B cell (primary cell): ENCODE measurements at regions not wholly inside any gene's neighbourhood (a gene's known extent, or its start where the extent isn't known, plus 50 kb on each side); places are given as distances from the start of the nearest gene placed in this dataset.

Experiments used
- ATAC-seq: fragments of 200-7000 bp; cut with Tn5 transposase; one replicate; pipeline ENCODE4 v1.10.0; 2021; ENCODE audit warnings: low read depth, mild to moderate bottlenecking, moderate number of reproducible peaks, moderate library complexity
- CTCF ChIA-PET: fragments of 350-600 bp; sonication (Branson Sonifier 250); formaldehyde crosslinking; loops from one replicate; lab custom pipeline; 2021; ENCODE audit warnings: antibody characterized with exemption, inconsistent platforms; lab: Charles Lee
- POLR2A ChIA-PET: fragments of 350-600 bp; sonication (Branson Sonifier 250); formaldehyde crosslinking; loops from one replicate; lab custom pipeline; 2021; ENCODE audit warnings: antibody characterized with exemption; lab: Charles Lee
- DNase-seq: peaks from one replicate; pipeline ENCODE4 v3.0.0; 2013
- H2AFZ ChIP-seq: 2 replicates; pipeline ENCODE4 v1.6.1; 2012; ENCODE audit warnings: mild to moderate bottlenecking, low read depth, low read length; ENCODE audit not compliant: insufficient read depth, poor library complexity, severe bottlenecking
- H3K27ac ChIP-seq, 2 donors: 1 replicate in 1 of 2; 2 replicates in 1 of 2; pipeline ENCODE4 v1.5.1; 2012 to 2013; ENCODE audit warnings: low read length in 2 of 2, mild to moderate bottlenecking in 2 of 2, moderate library complexity in 1 of 2
- H3K27me3 ChIP-seq, 4 experiments: fragments of 200-600 bp in 1 of 4; sonication (generic) in 1 of 4; replicated peaks in 1 of 4; 1 replicate in 2 of 4; 2 replicates in 2 of 4; pipeline versions ENCODE4 v1.6.1 to v1.7.0; 2013 to 2016; ENCODE audit warnings: low read length in 3 of 4, mild to moderate bottlenecking in 2 of 4, mixed read lengths in 1 of 4, moderate library complexity in 1 of 4; ENCODE audit not compliant: insufficient read depth in 4 of 4, control insufficient read depth in 3 of 4; ENCODE audit errors: control extremely low read depth in 1 of 4
- H3K36me3 ChIP-seq, 2 experiments: replicated peaks in 1 of 2; 1 replicate in 1 of 2; 2 replicates in 1 of 2; pipeline versions ENCODE4 v1.6.1 to v1.7.1; 2013; ENCODE audit warnings: low read length in 1 of 2; ENCODE audit not compliant: insufficient read depth in 2 of 2, control insufficient read depth in 1 of 2; ENCODE audit errors: control extremely low read depth in 1 of 2, extremely low read depth in 1 of 2
- H3K4me1 ChIP-seq, 2 donors: fragments of 200-600 bp in 1 of 2; sonication (generic) in 1 of 2; 1 replicate in 1 of 2; 2 replicates in 1 of 2; pipeline versions ENCODE4 v1.5.1 to v1.6.1; 2013 to 2017; ENCODE audit warnings: low read length in 2 of 2; ENCODE audit not compliant: control insufficient read depth in 2 of 2, insufficient read depth in 2 of 2
- H3K4me2 ChIP-seq: replicated peaks from 2 replicates; pipeline ENCODE3; 2012; ENCODE audit warnings: mild to moderate bottlenecking, low read depth, low read length; ENCODE audit not compliant: poor library complexity, severe bottlenecking
- H3K4me3 ChIP-seq, 5 experiments: fragments of 200-600 bp in 1 of 5; sonication (generic) in 1 of 5; 1 replicate in 3 of 5; 2 replicates in 2 of 5; pipeline versions ENCODE4 v1.5.1 to v1.7.0; 2011 to 2016; ENCODE audit warnings: low read length in 4 of 5, mild to moderate bottlenecking in 4 of 5, low read depth in 2 of 5, control low read depth in 1 of 5, moderate library complexity in 1 of 5; ENCODE audit not compliant: insufficient read depth in 1 of 5; ENCODE audit errors: control extremely low read depth in 1 of 5, extremely low read depth in 1 of 5
- H3K79me2 ChIP-seq: fragments of 200-600 bp; sonication (generic); one replicate; pipeline ENCODE4 v1.6.0; 2016; ENCODE audit warnings: low read length; ENCODE audit not compliant: control insufficient read depth, insufficient read depth
- H3K9ac ChIP-seq: fragments of 200-600 bp; sonication (generic); 2 replicates; pipeline ENCODE4 v1.6.1; 2017; ENCODE audit warnings: mild to moderate bottlenecking, low read length, moderate library complexity
- H3K9me3 ChIP-seq, 3 donors: one replicate each; pipeline versions ENCODE4 v1.6.1 to v1.7.1; 2013; ENCODE audit warnings: low read length in 2 of 3; ENCODE audit not compliant: control insufficient read depth in 2 of 3, insufficient read depth in 1 of 3; ENCODE audit errors: control extremely low read depth in 1 of 3
- H4K20me1 ChIP-seq: 2 replicates; pipeline ENCODE4 v1.6.0; 2012; ENCODE audit warnings: mild to moderate bottlenecking, low read length; ENCODE audit not compliant: insufficient read depth, control insufficient read depth, poor library complexity, severe bottlenecking
- H3K27ac Mint-ChIP-seq: one replicate; pipeline ENCODE4 v1.8.0; 2021; ENCODE audit warnings: mixed read lengths
- H3K27me3 Mint-ChIP-seq: one replicate; pipeline ENCODE4 v1.8.0; 2021; ENCODE audit warnings: mixed read lengths
- H3K4me1 Mint-ChIP-seq: one replicate; pipeline ENCODE4 v1.8.0; 2021; ENCODE audit warnings: mixed read lengths
- H3K4me3 Mint-ChIP-seq: one replicate; pipeline ENCODE4 v1.8.0; 2021; ENCODE audit warnings: mixed read lengths
- H3K9me3 Mint-ChIP-seq: one replicate; pipeline ENCODE4 v1.8.0; 2022; ENCODE audit warnings: mixed read lengths; ENCODE audit not compliant: insufficient read depth
- CTCF ChIP-seq: fragments of 200-600 bp; IDR thresholded peaks from one replicate; pipeline ENCODE4 v1.8.0; 2022; ENCODE audit warnings: antibody characterized with exemption, mild to moderate bottlenecking
- EZH2 ChIP-seq: IDR thresholded peaks from 2 replicates; pipeline ENCODE4 v1.6.1; 2012; ENCODE audit warnings: borderline replicate concordance, low read depth, mild to moderate bottlenecking, moderate library complexity, low read length; ENCODE audit not compliant: insufficient read depth, poor library complexity, severe bottlenecking
- WGBS: methylation state at CpG from one replicate; pipeline ENCODE4 v1.1.5; 2013; ENCODE audit warnings: missing lambda C conversion rate; ENCODE audit not compliant: insufficient coverage; 5-methylcytosine and 5-hydroxymethylcytosine counted together
- intact Hi-C: fragments of 100-400 bp; cut with micrococcal nuclease; formaldehyde crosslinking; loops from one replicate; pipeline ENCODE4 v1.10.0; 2022

GRCh38 chr2:80711915-80712314 is 407.4 kb upstream of the LRRTM1 start:
- Histone ChIP-seq H3K4me2 (no peak overlapping the region), H3K9ac (no peak overlapping the region), H3K27ac (no peak overlapping the region), H3K79me2 (no peaks in the 10 kb centered on the region), H4K20me1 (no peaks in the 10 kb centered on the region), H3K27me3 (no peaks in the 10 kb centered on the region), H3K36me3 (no peaks in the 10 kb centered on the region), H3K4me3 (no peak overlapping the region), H3K9me3 (peaks cover 0 to 4% (median 1%) of the 10 kb centered on the region in 3 donors), H3K4me1 (no peaks in the 10 kb centered on the region), H2AFZ (no peak overlapping the region)
- H3K9me3 Mint-ChIP-seq: no peaks in the 10 kb centered on the region
- ATAC-seq (no peak), DNase-seq (no peak)
- TF ChIP-seq EZH2: no peak
- TF ChIP-seq CTCF: no peak
- intact Hi-C loops: no loop called here
- CTCF ChIA-PET: interaction anchor here (0.8 kb wide), 1 partner anchor 26 kb away, joined by 3 read pairs; no protein-coding TSS in a partner anchor
- POLR2A ChIA-PET: no interaction called here
- no peak overlapping the region for H3K4me3 Mint-ChIP-seq
- H3K27ac Mint-ChIP-seq: no peak overlapping the region
- no peaks in the 10 kb centered on the region for H3K27me3 Mint-ChIP-seq
- H3K4me1 Mint-ChIP-seq: no peaks in the 10 kb centered on the region

GRCh38 chr2:80706951-80707350 is 402.4 kb upstream of the LRRTM1 start:
- no peaks in the 10 kb centered on the region for H3K4me1 ChIP-seq
- Mint-ChIP-seq H3K27ac (no peak overlapping the region), H3K9me3 (peaks cover 9% of the 10 kb centered on the region), H3K27me3 (no peaks in the 10 kb centered on the region), H3K4me3 (no peak overlapping the region), H3K4me1 (no peaks in the 10 kb centered on the region)
- WGBS: 100% methylated on average over 1 of the region's 2 CpGs
- ChIA-PET CTCF (no interaction called here), POLR2A (no interaction called here)
- DNase-seq (no peak), ATAC-seq (no peak)
- H4K20me1 ChIP-seq: no peaks in the 10 kb centered on the region
- H3K9ac ChIP-seq: no peak overlapping the region
- H2AFZ ChIP-seq: no peak overlapping the region
- no peak overlapping the region for H3K27ac ChIP-seq
- H3K27me3 ChIP-seq: no peaks in the 10 kb centered on the region
- intact Hi-C loops: no loop called here
- H3K4me3 ChIP-seq: no peak overlapping the region
- peaks cover 0 to 4% (median 1%) of the 10 kb centered on the region in 3 donors for H3K9me3 ChIP-seq
- H3K4me2 ChIP-seq: no peak overlapping the region
- no peaks in the 10 kb centered on the region for H3K36me3 ChIP-seq
- no peaks in the 10 kb centered on the region for H3K79me2 ChIP-seq
- TF ChIP-seq CTCF: no peak
- no peak for TF ChIP-seq EZH2
